Hepatocyte (in vitro differentiated cells): ENCODE measurements at regions not wholly inside any gene's neighbourhood (a gene's known extent, or its start where the extent isn't known, plus 50 kb on each side); places are given as distances from the start of the nearest gene placed in this dataset.

ENCODE experiments used
- DNase-seq: peaks from one replicate; pipeline ENCODE4 v3.0.0-alpha.2; 2016; ENCODE audit warnings: low spot score
- H2AFZ ChIP-seq: fragments of 200-600 bp; sonication (generic); 2 replicates; pipeline ENCODE4 v1.6.0; 2016; ENCODE audit warnings: antibody characterized with exemption, mild to moderate bottlenecking
- H3K27ac ChIP-seq: fragments of 200-600 bp; sonication (generic); 2 replicates; pipeline ENCODE4 v1.5.1; 2016; ENCODE audit warnings: mild to moderate bottlenecking
- H3K27me3 ChIP-seq: fragments of 200-600 bp; sonication (generic); 2 replicates; pipeline ENCODE4 v1.6.1; 2016
- H3K36me3 ChIP-seq: fragments of 200-600 bp; sonication (generic); replicated peaks from 2 replicates; pipeline ENCODE4 v1.5.1; 2016; ENCODE audit warnings: low read depth; ENCODE audit not compliant: insufficient read depth
- H3K4me1 ChIP-seq: fragments of 200-600 bp; sonication (generic); 2 replicates; pipeline ENCODE4 v1.5.1; 2016; ENCODE audit warnings: mild to moderate bottlenecking, moderate library complexity; ENCODE audit not compliant: insufficient read depth
- H3K4me2 ChIP-seq: fragments of 200-600 bp; sonication (generic); 2 replicates; pipeline ENCODE4 v1.6.0; 2016
- H3K4me3 ChIP-seq: fragments of 200-600 bp; sonication (generic); 2 replicates; pipeline ENCODE4 v1.5.1; 2016; ENCODE audit warnings: mild to moderate bottlenecking
- H3K79me2 ChIP-seq: fragments of 200-600 bp; sonication (generic); 2 replicates; pipeline ENCODE4 v1.6.0; 2017; ENCODE audit warnings: mild to moderate bottlenecking
- H3K9me2 ChIP-seq: fragments of 200-600 bp; sonication (generic); replicated peaks from 2 replicates; pipeline ENCODE4 v1.6.0; 2017; ENCODE audit warnings: mild to moderate bottlenecking; ENCODE audit not compliant: insufficient read depth
- H3K9me3 ChIP-seq: fragments of 200-600 bp; sonication (generic); 2 replicates; pipeline ENCODE4 v1.5.1; 2016; ENCODE audit warnings: low read depth, mild to moderate bottlenecking
- H4K20me1 ChIP-seq: fragments of 200-600 bp; sonication (generic); 2 replicates; pipeline ENCODE4 v1.6.0; 2016; ENCODE audit warnings: mild to moderate bottlenecking; ENCODE audit not compliant: insufficient read depth, poor library complexity, severe bottlenecking
- CTCF ChIP-seq: fragments of 200-600 bp; sonication (generic); IDR thresholded peaks from 2 replicates; pipeline ENCODE4 v1.5.1; 2016; ENCODE audit warnings: antibody characterized with exemption, mild to moderate bottlenecking; ENCODE audit not compliant: poor library complexity
- EZH2 ChIP-seq: fragments of 200-600 bp; sonication (generic); IDR thresholded peaks from 2 replicates; pipeline ENCODE4 v1.6.1; 2016; ENCODE audit warnings: antibody characterized with exemption, mild to moderate bottlenecking, borderline replicate concordance
- EZH2phosphoT487 ChIP-seq: fragments of 200-600 bp; sonication (generic); IDR thresholded peaks from one replicate; pipeline ENCODE4 v1.6.1; 2018; ENCODE audit warnings: antibody characterized with exemption, mild to moderate bottlenecking, low read depth, moderate library complexity; ENCODE audit not compliant: unreplicated experiment, severe bottlenecking
- WGBS: methylation state at CpG from one replicate; pipeline ENCODE4 v1.1.6; 2016; ENCODE audit warnings: low lambda C conversion rate; ENCODE audit errors: missing lambda C conversion rate; 5-methylcytosine and 5-hydroxymethylcytosine counted together

- no peak for DNase-seq
- Histone ChIP-seq H3K27me3 (no peaks in the 10 kb centered on the region), H3K4me2 (no peak overlapping the region), H3K79me2 (no peaks in the 10 kb centered on the region), H3K9me2 (no peaks in the 10 kb centered on the region), H3K27ac (no peak overlapping the region), H3K4me1 (no peaks in the 10 kb centered on the region), H3K36me3 (no peaks in the 10 kb centered on the region), H4K20me1 (no peaks in the 10 kb centered on the region), H2AFZ (no peak overlapping the region), H3K4me3 (no peak overlapping the region), H3K9me3 (no peaks in the 10 kb centered on the region)
- no peak for TF ChIP-seq EZH2
- no peak for TF ChIP-seq CTCF
- no peak for TF ChIP-seq EZH2phosphoT487
- 69% methylated on average over 3 of the region's 3 CpGs for WGBS
Observed at GRCh38 chr11:134505125-134505524, 93.1 kb upstream of the B3GAT1 start.

GRCh38 chr11:134504146-134504905 lies 92.3 kb upstream of the B3GAT1 start:
- Histone ChIP-seq H3K9me3 (no peaks in the 10 kb centered on the region), H3K4me2 (no peak overlapping the region), H4K20me1 (no peaks in the 10 kb centered on the region), H2AFZ (no peak overlapping the region), H3K4me1 (no peaks in the 10 kb centered on the region), H3K27me3 (no peaks in the 10 kb centered on the region), H3K4me3 (no peak overlapping the region), H3K27ac (no peak overlapping the region), H3K36me3 (no peaks in the 10 kb centered on the region), H3K9me2 (no peaks in the 10 kb centered on the region), H3K79me2 (no peaks in the 10 kb centered on the region)
- no peak for DNase-seq
- WGBS, result 76% methylated on average over 16 of the region's 16 CpGs
- no peak for TF ChIP-seq CTCF
- no peak for TF ChIP-seq EZH2phosphoT487
- no peak for TF ChIP-seq EZH2

GRCh38 chr11:134503596-134503995 lies 91.6 kb upstream of the B3GAT1 start:
- no peaks in the 10 kb centered on the region for H4K20me1 ChIP-seq
- TF ChIP-seq EZH2phosphoT487 (no peak), EZH2 (no peak), CTCF (no peak)
- no peaks in the 10 kb centered on the region for H3K79me2 ChIP-seq
- no peak overlapping the region for H2AFZ ChIP-seq
- H3K4me1 ChIP-seq, result no peaks in the 10 kb centered on the region
- H3K9me2 ChIP-seq, result no peaks in the 10 kb centered on the region
- no peaks in the 10 kb centered on the region for H3K9me3 ChIP-seq
- whole genome bisulfite sequencing, result 94% methylated on average over 16 of the region's 16 CpGs
- no peak overlapping the region for H3K27ac ChIP-seq
- DNase-seq, result no peak
- no peaks in the 10 kb centered on the region for H3K36me3 ChIP-seq
- H3K4me3 ChIP-seq, result no peak overlapping the region
- no peak overlapping the region for H3K4me2 ChIP-seq
- no peaks in the 10 kb centered on the region for H3K27me3 ChIP-seq
